HL-60/S4 treated with retinoic acid at 250 ng/mL for 4 days and 3 days (cell line): ENCODE measurements at regions not wholly inside any gene's neighbourhood (a gene's known extent, or its start where the extent isn't known, plus 50 kb on each side); places are given as distances from the start of the nearest gene placed in this dataset.

Experiments
- in situ Hi-C: fragments of 300-500 bp; cut with MboI; formaldehyde crosslinking; loops from 2 replicates; pipeline ENCODE4 v1.7.0; 2022; ENCODE audit warnings: low sequenced_read_pairs

GRCh38 chr7:21028186-21028585, 241.5 kb upstream of the SP8 start:
- in situ Hi-C loops, result no loop called here

- in situ Hi-C loops, result no loop called here
Measured at GRCh38 chr7:21028599-21028998, 241.9 kb upstream of the SP8 start.

GRCh38 chr7:21029006-21029405, 242.3 kb upstream of the SP8 start:
- in situ Hi-C loops, result no loop called here

- in situ Hi-C loops, result no loop called here
Measured at GRCh38 chr7:21030237-21030871, 243.7 kb upstream of the SP8 start.

- in situ Hi-C loops, result no loop called here
Measured at GRCh38 chr7:21041252-21041651, 254.6 kb upstream of the SP8 start.

GRCh38 chr7:21041666-21042065, 255.0 kb upstream of the SP8 start:
- in situ Hi-C loops, result no loop called here

- in situ Hi-C loops, result no loop called here
Measured at GRCh38 chr7:21044384-21044783, 257.7 kb upstream of the SP8 start.

GRCh38 chr7:21044913-21045568, 258.4 kb upstream of the SP8 start:
- in situ Hi-C loops, result no loop called here

- in situ Hi-C loops, result no loop called here
Measured at GRCh38 chr7:21051865-21052264, 265.2 kb upstream of the SP8 start.

- in situ Hi-C loops, result no loop called here
Measured at GRCh38 chr7:21054427-21055112, 267.9 kb upstream of the SP8 start.

GRCh38 chr7:21059069-21059468, 272.4 kb upstream of the SP8 start:
- in situ Hi-C loops, result no loop called here

- in situ Hi-C loops, result no loop called here
Measured at GRCh38 chr7:21063106-21063505, 276.4 kb upstream of the SP8 start.

- in situ Hi-C loops, result no loop called here
Measured at GRCh38 chr7:21064698-21065648, 278.3 kb upstream of the SP8 start.

GRCh38 chr7:21066221-21066620, 279.5 kb upstream of the SP8 start:
- in situ Hi-C loops, result no loop called here

- in situ Hi-C loops, result no loop called here
Measured at GRCh38 chr7:21067216-21067615, 280.5 kb upstream of the SP8 start.

- in situ Hi-C loops, result no loop called here
Measured at GRCh38 chr7:21070571-21071090, 283.9 kb upstream of the SP8 start.

- in situ Hi-C loops, result no loop called here
Measured at GRCh38 chr7:21071561-21072501, 285.1 kb upstream of the SP8 start.

- in situ Hi-C loops, result no loop called here
Measured at GRCh38 chr7:21076054-21076453, 289.4 kb upstream of the SP8 start.

- in situ Hi-C loops, result no loop called here
Measured at GRCh38 chr7:21076574-21076973, 289.9 kb upstream of the SP8 start.

- in situ Hi-C loops, result no loop called here
Measured at GRCh38 chr7:21077602-21078001, 290.9 kb upstream of the SP8 start.
